IMR-90 (cell line): ENCODE measurements at regions not wholly inside any gene's neighbourhood (a gene's known extent, or its start where the extent isn't known, plus 50 kb on each side); places are given as distances from the start of the nearest gene placed in this dataset.

Experiments
- ATAC-seq: fragments of 200-7000 bp; cut with Tn5 transposase; 2 replicates; pipeline ENCODE4 v1.9.1; 2020; ENCODE audit warnings: low read depth, mild to moderate bottlenecking, moderate library complexity
- BruUV-seq: library from RNA; stranded (reverse); fragments of 400-500 nt; replicated peaks from 2 replicates; lab custom pipeline; 2021; lab: Mats Ljungman, UMichigan
- CTCF ChIA-PET: fragments of 300-600 bp; formaldehyde crosslinking; extraction: SDS; loops from one replicate; lab custom pipeline; 2021; ENCODE audit warnings: antibody characterized with exemption; lab: Yijun Ruan, JAX
- POLR2A ChIA-PET: fragments of 300-600 bp; sonication (Branson Sonifier 250); formaldehyde crosslinking; loops from one replicate; lab custom pipeline; 2022; ENCODE audit warnings: antibody characterized with exemption; ENCODE audit not compliant: unreplicated experiment; lab: Charles Lee
- DNase-seq: peaks from one replicate; pipeline ENCODE4 v3.0.0; 2013
- H2AFZ ChIP-seq: replicated peaks from 2 replicates; pipeline ENCODE3; 2013; ENCODE audit warnings: low read length, mild to moderate bottlenecking; ENCODE audit not compliant: poor library complexity
- H2AK5ac ChIP-seq: 2 replicates; pipeline ENCODE4 v1.6.1; 2013; ENCODE audit warnings: low read depth, low read length, inconsistent platforms
- H2AK9ac ChIP-seq: replicated peaks from 2 replicates; pipeline ENCODE3; 2013; ENCODE audit warnings: mild to moderate bottlenecking, low read depth, low read length, moderate library complexity; ENCODE audit not compliant: poor library complexity
- H2BK120ac ChIP-seq: 2 replicates; pipeline ENCODE4 v1.6.1; 2013; ENCODE audit warnings: low read depth, low read length, inconsistent platforms
- H2BK15ac ChIP-seq: 3 replicates; pipeline ENCODE4 v1.6.1; 2013; ENCODE audit warnings: low read depth, low read length, inconsistent platforms
- H2BK20ac ChIP-seq: 2 replicates; pipeline ENCODE4 v1.6.1; 2013; ENCODE audit warnings: low read depth, mild to moderate bottlenecking, inconsistent platforms, low read length, moderate library complexity
- H2BK5ac ChIP-seq: 2 replicates; pipeline ENCODE4 v1.6.1; 2013; ENCODE audit warnings: mild to moderate bottlenecking, low read depth, low read length, inconsistent platforms; ENCODE audit not compliant: poor library complexity, severe bottlenecking
- H3K14ac ChIP-seq: replicated peaks from 2 replicates; pipeline ENCODE4 v1.6.1; 2013; ENCODE audit warnings: low read depth, low read length, inconsistent platforms
- H3K18ac ChIP-seq: 2 replicates; pipeline ENCODE4 v1.6.1; 2013; ENCODE audit warnings: low read depth, low read length, control low read depth
- H3K23ac ChIP-seq: 2 replicates; pipeline ENCODE4 v1.6.1; 2013; ENCODE audit warnings: low read depth, low read length, inconsistent platforms
- H3K27ac ChIP-seq: 2 replicates; pipeline ENCODE4 v1.5.1; 2013; ENCODE audit warnings: mild to moderate bottlenecking, control low read depth, low read length; ENCODE audit not compliant: insufficient read depth
- H3K27me3 ChIP-seq: 2 replicates; pipeline ENCODE4 v1.6.1; 2013; ENCODE audit warnings: low read length; ENCODE audit not compliant: control insufficient read depth, insufficient read depth
- H3K36me3 ChIP-seq: 2 replicates; pipeline ENCODE4 v1.6.1; 2013; ENCODE audit warnings: low read length, mixed read lengths; ENCODE audit not compliant: control insufficient read depth, insufficient read depth
- H3K4ac ChIP-seq: 2 replicates; pipeline ENCODE4 v1.6.1; 2013; ENCODE audit warnings: low read depth, low read length, inconsistent platforms
- H3K4me1 ChIP-seq: 2 replicates; pipeline ENCODE4 v1.6.1; 2013; ENCODE audit warnings: low read length, mixed read lengths; ENCODE audit not compliant: control insufficient read depth, insufficient read depth
- H3K4me2 ChIP-seq: 2 replicates; pipeline ENCODE4 v1.6.1; 2013; ENCODE audit warnings: low read depth, mild to moderate bottlenecking, control low read depth, low read length, moderate library complexity
- H3K4me3 ChIP-seq: 2 replicates; pipeline ENCODE4 v1.5.1; 2013; ENCODE audit warnings: low read depth, mild to moderate bottlenecking, control low read depth, low read length, moderate library complexity; ENCODE audit not compliant: insufficient read depth
- H3K56ac ChIP-seq: 2 replicates; pipeline ENCODE4 v1.6.1; 2013; ENCODE audit warnings: low read length, inconsistent platforms; ENCODE audit not compliant: insufficient read depth; ENCODE audit errors: extremely low read depth
- H3K79me1 ChIP-seq, 2 experiments: 2 replicates each; pipeline ENCODE4 v1.6.1; 2013; ENCODE audit warnings: low read length in 2 of 2, inconsistent platforms in 1 of 2, low read depth in 1 of 2
- H3K9ac ChIP-seq: 2 replicates; pipeline ENCODE4 v1.6.1; 2013; ENCODE audit warnings: low read depth, low read length, control low read depth
- H3K9me1 ChIP-seq: 2 replicates; pipeline ENCODE4 v1.6.1; 2013; ENCODE audit warnings: low read length, inconsistent platforms; ENCODE audit not compliant: insufficient read depth
- H3K9me3 ChIP-seq: 2 replicates; pipeline ENCODE4 v1.6.1; 2013; ENCODE audit warnings: low read length; ENCODE audit not compliant: control insufficient read depth, insufficient read depth
- H4K20me1 ChIP-seq: 2 replicates; pipeline ENCODE4 v1.6.1; 2013; ENCODE audit warnings: low read length, inconsistent platforms; ENCODE audit not compliant: insufficient read depth
- H4K5ac ChIP-seq: 2 replicates; pipeline ENCODE4 v1.6.1; 2013; ENCODE audit warnings: mild to moderate bottlenecking, low read depth, low read length, control low read depth
- H4K8ac ChIP-seq, 2 experiments: 2 replicates each; pipeline ENCODE4 v1.6.1; 2013; ENCODE audit warnings: low read depth in 2 of 2, low read length in 2 of 2, control low read depth in 1 of 2, inconsistent platforms in 1 of 2
- H4K91ac ChIP-seq: 2 replicates; pipeline ENCODE4 v1.6.1; 2013; ENCODE audit warnings: low read depth, low read length, inconsistent platforms; ENCODE audit not compliant: insufficient read depth
- CHD1 ChIP-seq: IDR thresholded peaks from 2 replicates; pipeline ENCODE4 v1.6.1; 2012; ENCODE audit warnings: low read depth, low read length, improper control_type of control experiment
- MXI1 ChIP-seq: IDR thresholded peaks from 2 replicates; pipeline ENCODE4 v1.6.1; 2012; ENCODE audit warnings: low read depth, mild to moderate bottlenecking, low read length, moderate library complexity, borderline replicate concordance
- RCOR1 ChIP-seq: IDR thresholded peaks from 2 replicates; pipeline ENCODE4 v1.6.1; 2012; ENCODE audit warnings: mild to moderate bottlenecking, low read length, improper control_type of control experiment; ENCODE audit not compliant: insufficient replicate concordance
- WGBS, 2 experiments: methylation state at CpG; one replicate each; pipeline versions ENCODE4 v1.1.5 to v1.1.7; 2013; ENCODE audit warnings: missing lambda C conversion rate in 2 of 2; ENCODE audit not compliant: insufficient read length in 1 of 2; ENCODE audit errors: extremely low coverage in 2 of 2; 5-methylcytosine and 5-hydroxymethylcytosine counted together
- dilution Hi-C: fragments of 300-500 bp; cut with HindIII; formaldehyde crosslinking; loops from one replicate; pipeline ENCODE4 v1.14.3; 2018; ENCODE audit warnings: low sequenced_read_pairs; ENCODE audit not compliant: unreplicated experiment
- in situ Hi-C: fragments of 300-500 bp; cut with MboI; formaldehyde crosslinking; loops from 3 replicates; pipeline ENCODE4 v1.14.3; 2019; ENCODE audit warnings: low sequenced_read_pairs, inconsistent platforms, mixed read lengths
- intact Hi-C: fragments of 100-400 bp; cut with micrococcal nuclease; formaldehyde crosslinking; loops from 2 replicates; pipeline ENCODE4 v1.10.0; 2022

DNA sequence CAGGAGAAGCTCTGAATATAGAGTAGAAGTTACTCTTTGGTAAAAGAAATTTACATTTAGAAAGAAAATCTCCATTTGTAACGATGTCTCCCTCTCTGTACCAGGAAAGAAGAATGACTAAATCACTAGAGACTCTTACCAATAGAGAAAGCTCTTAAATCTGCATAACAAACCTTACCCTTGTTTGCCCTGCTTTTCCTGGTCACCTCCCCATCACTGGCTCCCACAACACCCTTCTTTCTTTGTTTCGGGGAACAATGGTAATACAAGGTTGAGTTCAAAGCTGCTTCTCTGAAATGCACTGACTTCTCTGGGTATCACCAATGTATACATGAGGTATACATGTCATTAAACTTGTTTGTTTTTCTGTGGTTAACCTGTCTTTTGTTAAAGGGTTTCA lies 351.1 kb upstream of the FLRT2 start:
- no peak overlapping the region for H3K4me2 ChIP-seq
- WGBS, 2 experiments, result no CpG with 5 or more reads among the region's 2 CpGs
- H3K4me3 ChIP-seq, result no peak overlapping the region
- no peak overlapping the region for H3K27ac ChIP-seq
- no peak overlapping the region for H3K9ac ChIP-seq
- H2BK120ac ChIP-seq, result no peak overlapping the region
- no peaks in the 10 kb centered on the region for H4K20me1 ChIP-seq
- in situ Hi-C loops (no loop called here), intact Hi-C loops (no loop called here), dilution Hi-C loops (no loop called here)
- ChIA-PET POLR2A (no interaction called here), CTCF (interaction anchor here (0.7 kb wide), 1 partner anchor 322 kb away, joined by 4 read pairs; no protein-coding TSS in a partner anchor)
- H4K8ac ChIP-seq, result no peak overlapping the region
- H2BK20ac ChIP-seq, result no peak overlapping the region
- H3K4ac ChIP-seq, result no peak overlapping the region
- no peak overlapping the region for H3K18ac ChIP-seq
- no peak overlapping the region for H4K91ac ChIP-seq
- no peak overlapping the region for H3K23ac ChIP-seq
- DNase-seq (no peak), ATAC-seq (no peak)
- H3K9me1 ChIP-seq, result no peaks in the 10 kb centered on the region
- no peaks in the 10 kb centered on the region for H3K4me1 ChIP-seq
- no peaks in the 10 kb centered on the region for H3K36me3 ChIP-seq
- TF ChIP-seq RCOR1, result no peak
- TF ChIP-seq MXI1, result no peak
- no peak for TF ChIP-seq CHD1
- H3K27me3 ChIP-seq, result no peaks in the 10 kb centered on the region
- no peak overlapping the region for H3K56ac ChIP-seq
- H3K14ac ChIP-seq, result no peak overlapping the region
- H2AK9ac ChIP-seq, result no peak overlapping the region
- H2AK5ac ChIP-seq, result no peak overlapping the region
- no peak overlapping the region for H2AFZ ChIP-seq
- H2BK15ac ChIP-seq, result no peak overlapping the region
- H3K9me3 ChIP-seq, result no peaks in the 10 kb centered on the region
- H4K5ac ChIP-seq, result no peak overlapping the region
- no TSS peak for BruUV-seq
- H3K79me1 ChIP-seq, result no peaks in the 10 kb centered on the region
- no peak overlapping the region for H2BK5ac ChIP-seq
